ENCODE measurements at regions not wholly inside any gene's neighbourhood (a gene's known extent, or its start where the extent isn't known, plus 50 kb on each side); places are given as distances from the start of the nearest gene placed in this dataset.
A peak's percentile ranks its signal among the peaks of the same experiment; 100 is the strongest.

DNA sequence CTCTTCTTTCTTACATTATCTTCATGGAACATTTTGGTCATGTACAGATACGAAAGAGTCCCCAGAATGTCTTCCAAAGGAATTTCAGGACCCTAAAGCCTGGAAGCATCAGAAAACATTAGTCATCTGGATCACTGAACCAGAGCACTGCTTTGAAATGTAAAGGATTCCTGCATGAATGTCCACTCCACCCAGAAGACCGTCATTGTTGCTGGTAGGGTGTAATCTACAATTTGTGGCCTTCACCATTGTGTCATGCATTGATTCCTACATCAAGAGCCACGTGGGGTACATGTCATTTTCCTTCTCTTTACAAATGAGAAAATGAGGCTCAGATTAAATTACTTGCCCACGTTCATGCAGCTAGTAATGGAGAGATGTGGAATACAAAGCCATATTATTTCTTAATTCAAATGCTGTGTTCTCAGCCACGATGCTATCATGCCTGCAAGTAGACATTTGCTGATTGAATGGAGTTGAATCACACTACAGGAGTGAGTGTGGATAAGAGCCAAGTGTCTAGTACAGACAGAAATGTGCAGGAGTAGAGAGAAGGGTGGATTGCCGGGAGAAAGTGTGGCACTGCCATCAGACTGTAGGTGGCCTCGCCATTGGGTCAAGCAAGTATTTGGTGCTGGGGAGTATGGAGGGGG lies 231.2 kb downstream of the C12orf75 start:
- BruUV-seq (replicated peaks), result no TSS peak
- ChIA-PET CTCF (interaction anchor here (1.2 kb wide), 1 partner anchor 141 kb away, joined by 4 read pairs; no protein-coding TSS in a partner anchor), POLR2A (no interaction called here), RAD21 (ENCODE audit: low non-redundant PET in 1 of 2, low total read pairs in 2 of 2, uncharacterized antibody in 2 of 2, unreplicated experiment in 2 of 2) (interaction anchor here in 1 of 2 experiments (0.6 kb wide), 1 partner anchor 141 kb away, joined by 3 read pairs; no protein-coding TSS in a partner anchor)
- Histone ChIP-seq H3K4me1 (ENCODE audit: control insufficient read depth in 1 of 2, insufficient read depth in 2 of 2, low read length in 2 of 2) (peaks cover 22 to 26% of the 10 kb centered on the region in 2 experiments), H3K9me3 (ENCODE audit: control insufficient read depth in 1 of 2, insufficient read depth in 1 of 2, low read depth in 1 of 2, low read length in 2 of 2) (no peaks in the 10 kb centered on the region), H3K27ac (ENCODE audit: low read depth, low read length) (peak overlapping the region; percentile 56), H3K36me3 (ENCODE audit: control insufficient read depth in 1 of 2, insufficient read depth in 2 of 2, low read length in 2 of 2) (no peaks in the 10 kb centered on the region), H3K9me2 (ENCODE audit: insufficient read depth) (no peaks in the 10 kb centered on the region), H3K27me3 (ENCODE audit: insufficient read depth, low read length) (no peaks in the 10 kb centered on the region), H2AFZ (ENCODE audit: low read depth, low read length, poor library complexity, severe bottlenecking) (peak overlapping the region; percentile 49), H4K20me1 (ENCODE audit: insufficient read depth) (no peaks in the 10 kb centered on the region), H3K9ac (ENCODE audit: low read length) (peak overlapping the region; percentile 44), H3K79me2 (ENCODE audit: insufficient read depth, low read length) (no peaks in the 10 kb centered on the region), H3K4me3 (replicated peaks in 1 of 2; ENCODE audit: low read depth in 1 of 2, low read length in 2 of 2) (peak overlapping the region; percentile 36 to 51; a peak in 3 of 4 replicates), H3K4me2 (ENCODE audit: low read length) (peak overlapping the region; percentile 80)
- peak; percentile 71 for ATAC-seq
- DNase-seq (ENCODE audit: low read depth, low spot score), result no peak
- TF ChIP-seq RAD21 (IDR thresholded peaks at IDR 0.05; ENCODE audit: low read depth) (no peak), POLR2AphosphoS5 (IDR thresholded peaks at IDR 0.05; ENCODE audit: low read depth, low read length) (no peak), YY1 (IDR thresholded peaks at IDR 0.05; ENCODE audit: extremely low read depth, insufficient replicate concordance, low read depth, low read length) (no peak), EZH2 (IDR thresholded peaks at IDR 0.05) (no peak), ZNF274 (IDR thresholded peaks at IDR 0.05; ENCODE audit: low read depth, low read length) (no peak), CEBPB (IDR thresholded peaks at IDR 0.05; ENCODE audit: low read depth) (no peak), ZFX (IDR thresholded peaks at IDR 0.05) (0 out of 2 replicates have a peak, but pooled peaks have one; percentile 43), SP1 (IDR thresholded peaks at IDR 0.05; ENCODE audit: low read depth) (no peak), TCF7L2 (IDR thresholded peaks at IDR 0.05; ENCODE audit: borderline replicate concordance, extremely low read depth, insufficient read depth, insufficient read length) (no peak), SRF (IDR thresholded peaks at IDR 0.05; ENCODE audit: low read depth) (no peak), SIN3A (IDR thresholded peaks at IDR 0.05; ENCODE audit: low read depth) (no peak), JUND (IDR thresholded peaks at IDR 0.05) (no peak)
- TF ChIP-seq, protein P1, sequence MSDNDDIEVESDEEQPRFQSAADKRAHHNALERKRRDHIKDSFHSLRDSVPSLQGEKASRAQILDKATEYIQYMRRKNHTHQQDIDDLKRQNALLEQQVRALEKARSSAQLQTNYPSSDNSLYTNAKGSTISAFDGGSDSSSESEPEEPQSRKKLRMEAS (IDR thresholded peaks at IDR 0.05), result 0 out of 2 replicates have a peak, but pooled peaks have one; percentile 45
- TF ChIP-seq, protein P2, sequence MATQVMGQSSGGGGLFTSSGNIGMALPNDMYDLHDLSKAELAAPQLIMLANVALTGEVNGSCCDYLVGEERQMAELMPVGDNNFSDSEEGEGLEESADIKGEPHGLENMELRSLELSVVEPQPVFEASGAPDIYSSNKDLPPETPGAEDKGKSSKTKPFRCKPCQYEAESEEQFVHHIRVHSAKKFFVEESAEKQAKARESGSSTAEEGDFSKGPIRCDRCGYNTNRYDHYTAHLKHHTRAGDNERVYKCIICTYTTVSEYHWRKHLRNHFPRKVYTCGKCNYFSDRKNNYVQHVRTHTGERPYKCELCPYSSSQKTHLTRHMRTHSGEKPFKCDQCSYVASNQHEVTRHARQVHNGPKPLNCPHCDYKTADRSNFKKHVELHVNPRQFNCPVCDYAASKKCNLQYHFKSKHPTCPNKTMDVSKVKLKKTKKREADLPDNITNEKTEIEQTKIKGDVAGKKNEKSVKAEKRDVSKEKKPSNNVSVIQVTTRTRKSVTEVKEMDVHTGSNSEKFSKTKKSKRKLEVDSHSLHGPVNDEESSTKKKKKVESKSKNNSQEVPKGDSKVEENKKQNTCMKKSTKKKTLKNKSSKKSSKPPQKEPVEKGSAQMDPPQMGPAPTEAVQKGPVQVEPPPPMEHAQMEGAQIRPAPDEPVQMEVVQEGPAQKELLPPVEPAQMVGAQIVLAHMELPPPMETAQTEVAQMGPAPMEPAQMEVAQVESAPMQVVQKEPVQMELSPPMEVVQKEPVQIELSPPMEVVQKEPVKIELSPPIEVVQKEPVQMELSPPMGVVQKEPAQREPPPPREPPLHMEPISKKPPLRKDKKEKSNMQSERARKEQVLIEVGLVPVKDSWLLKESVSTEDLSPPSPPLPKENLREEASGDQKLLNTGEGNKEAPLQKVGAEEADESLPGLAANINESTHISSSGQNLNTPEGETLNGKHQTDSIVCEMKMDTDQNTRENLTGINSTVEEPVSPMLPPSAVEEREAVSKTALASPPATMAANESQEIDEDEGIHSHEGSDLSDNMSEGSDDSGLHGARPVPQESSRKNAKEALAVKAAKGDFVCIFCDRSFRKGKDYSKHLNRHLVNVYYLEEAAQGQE (IDR thresholded peaks at IDR 0.05; ENCODE audit: low read depth), result no peak
- TF ChIP-seq, protein P3, sequence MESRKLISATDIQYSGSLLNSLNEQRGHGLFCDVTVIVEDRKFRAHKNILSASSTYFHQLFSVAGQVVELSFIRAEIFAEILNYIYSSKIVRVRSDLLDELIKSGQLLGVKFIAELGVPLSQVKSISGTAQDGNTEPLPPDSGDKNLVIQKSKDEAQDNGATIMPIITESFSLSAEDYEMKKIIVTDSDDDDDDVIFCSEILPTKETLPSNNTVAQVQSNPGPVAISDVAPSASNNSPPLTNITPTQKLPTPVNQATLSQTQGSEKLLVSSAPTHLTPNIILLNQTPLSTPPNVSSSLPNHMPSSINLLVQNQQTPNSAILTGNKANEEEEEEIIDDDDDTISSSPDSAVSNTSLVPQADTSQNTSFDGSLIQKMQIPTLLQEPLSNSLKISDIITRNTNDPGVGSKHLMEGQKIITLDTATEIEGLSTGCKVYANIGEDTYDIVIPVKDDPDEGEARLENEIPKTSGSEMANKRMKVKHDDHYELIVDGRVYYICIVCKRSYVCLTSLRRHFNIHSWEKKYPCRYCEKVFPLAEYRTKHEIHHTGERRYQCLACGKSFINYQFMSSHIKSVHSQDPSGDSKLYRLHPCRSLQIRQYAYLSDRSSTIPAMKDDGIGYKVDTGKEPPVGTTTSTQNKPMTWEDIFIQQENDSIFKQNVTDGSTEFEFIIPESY (IDR thresholded peaks at IDR 0.05; ENCODE audit: extremely low read depth, insufficient replicate concordance, low read length), result no peak
- TF ChIP-seq, protein P4, sequence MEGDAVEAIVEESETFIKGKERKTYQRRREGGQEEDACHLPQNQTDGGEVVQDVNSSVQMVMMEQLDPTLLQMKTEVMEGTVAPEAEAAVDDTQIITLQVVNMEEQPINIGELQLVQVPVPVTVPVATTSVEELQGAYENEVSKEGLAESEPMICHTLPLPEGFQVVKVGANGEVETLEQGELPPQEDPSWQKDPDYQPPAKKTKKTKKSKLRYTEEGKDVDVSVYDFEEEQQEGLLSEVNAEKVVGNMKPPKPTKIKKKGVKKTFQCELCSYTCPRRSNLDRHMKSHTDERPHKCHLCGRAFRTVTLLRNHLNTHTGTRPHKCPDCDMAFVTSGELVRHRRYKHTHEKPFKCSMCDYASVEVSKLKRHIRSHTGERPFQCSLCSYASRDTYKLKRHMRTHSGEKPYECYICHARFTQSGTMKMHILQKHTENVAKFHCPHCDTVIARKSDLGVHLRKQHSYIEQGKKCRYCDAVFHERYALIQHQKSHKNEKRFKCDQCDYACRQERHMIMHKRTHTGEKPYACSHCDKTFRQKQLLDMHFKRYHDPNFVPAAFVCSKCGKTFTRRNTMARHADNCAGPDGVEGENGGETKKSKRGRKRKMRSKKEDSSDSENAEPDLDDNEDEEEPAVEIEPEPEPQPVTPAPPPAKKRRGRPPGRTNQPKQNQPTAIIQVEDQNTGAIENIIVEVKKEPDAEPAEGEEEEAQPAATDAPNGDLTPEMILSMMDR (IDR thresholded peaks at IDR 0.05 in 2 of 3, conservative IDR thresholded peaks at IDR 0.05 in 1 of 3; ENCODE audit: borderline replicate concordance in 1 of 3, insufficient read depth in 1 of 3, low read depth in 2 of 3, low read length in 2 of 3), result peak in 2 of 3 experiments; percentile 32 to 34; a peak in 4 of 6 replicates
- TF ChIP-seq, protein P5, sequence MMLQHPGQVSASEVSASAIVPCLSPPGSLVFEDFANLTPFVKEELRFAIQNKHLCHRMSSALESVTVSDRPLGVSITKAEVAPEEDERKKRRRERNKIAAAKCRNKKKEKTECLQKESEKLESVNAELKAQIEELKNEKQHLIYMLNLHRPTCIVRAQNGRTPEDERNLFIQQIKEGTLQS (IDR thresholded peaks at IDR 0.05), result no peak
- intact Hi-C loops (cut with micrococcal nuclease), result loop anchor here (10.0 kb wide), 1 partner anchor 573 kb away; the partner anchor contains the start of gene NUAK1
